T47D (cell line): ENCODE measurements at regions not wholly inside any gene's neighbourhood (a gene's known extent, or its start where the extent isn't known, plus 50 kb on each side); places are given as distances from the start of the nearest gene placed in this dataset.

Experiments used
- DNase-seq, 2 experiments: peaks; one replicate each; pipeline versions ENCODE4 v3.0.0 to v3.0.0-alpha.2; 2011 to 2012; ENCODE audit warnings: low read depth in 1 of 2, low spot score in 1 of 2
- JUND ChIP-seq: IDR thresholded peaks from 2 replicates; pipeline ENCODE4 v1.6.1; 2012; ENCODE audit warnings: low read depth
- in situ Hi-C: cut with HindIII; loops from 2 replicates; pipeline ENCODE4 v1.10.0; 2016; ENCODE audit warnings: low sequenced_read_pairs, low pct_unique_long_range_greater_than_20kb

- TF ChIP-seq JUND = no peak
- in situ Hi-C loops = no loop called here
- DNase-seq = no peak
Observed at GRCh38 chr12:111029732-111030131, 109.4 kb upstream of the MYL2 start.

- no peak for DNase-seq
- no peak for TF ChIP-seq JUND
- in situ Hi-C loops = no loop called here
Observed at GRCh38 chr12:111029305-111029704, 108.9 kb upstream of the MYL2 start.

GRCh38 chr12:111028830-111029229, 108.5 kb upstream of the MYL2 start:
- DNase-seq = no peak
- TF ChIP-seq JUND = no peak
- in situ Hi-C loops = no loop called here

GRCh38 chr12:111027431-111027830, 107.1 kb upstream of the MYL2 start:
- no peak for TF ChIP-seq JUND
- in situ Hi-C loops = no loop called here
- DNase-seq = no peak

DNA sequence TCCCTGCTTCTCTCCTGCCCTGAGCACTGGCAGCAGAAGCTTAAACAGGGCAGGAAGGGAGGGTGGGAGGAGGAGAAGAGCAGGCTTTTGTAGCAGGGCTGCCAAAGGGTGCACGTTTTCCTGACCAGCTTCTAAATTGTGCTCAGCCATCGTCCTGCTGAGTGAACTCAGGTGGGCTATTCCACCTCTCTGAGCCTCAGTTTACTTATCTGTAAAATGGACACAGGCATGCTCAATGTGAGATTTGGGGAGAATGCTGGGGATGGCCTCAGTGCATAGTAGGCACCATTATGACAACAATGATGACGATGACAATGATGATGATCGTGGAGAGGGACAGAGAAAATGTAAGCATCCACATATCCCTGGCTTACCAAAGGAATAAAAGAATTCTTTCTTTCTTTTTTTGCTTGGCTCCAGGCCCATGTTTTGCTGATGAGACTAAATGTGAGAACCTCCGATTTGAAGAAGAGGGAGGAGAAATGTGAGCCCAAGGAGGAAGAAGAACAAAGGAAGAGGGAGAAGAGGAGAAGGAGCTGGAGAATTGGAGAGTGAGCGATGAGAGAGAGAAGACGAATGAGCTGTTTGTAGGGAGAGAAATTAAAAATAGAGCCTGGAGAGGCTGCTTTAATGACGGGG, 105.5 kb upstream of the MYL2 start:
- no peak for TF ChIP-seq JUND
- in situ Hi-C loops = no loop called here
- no peak for DNase-seq

DNA sequence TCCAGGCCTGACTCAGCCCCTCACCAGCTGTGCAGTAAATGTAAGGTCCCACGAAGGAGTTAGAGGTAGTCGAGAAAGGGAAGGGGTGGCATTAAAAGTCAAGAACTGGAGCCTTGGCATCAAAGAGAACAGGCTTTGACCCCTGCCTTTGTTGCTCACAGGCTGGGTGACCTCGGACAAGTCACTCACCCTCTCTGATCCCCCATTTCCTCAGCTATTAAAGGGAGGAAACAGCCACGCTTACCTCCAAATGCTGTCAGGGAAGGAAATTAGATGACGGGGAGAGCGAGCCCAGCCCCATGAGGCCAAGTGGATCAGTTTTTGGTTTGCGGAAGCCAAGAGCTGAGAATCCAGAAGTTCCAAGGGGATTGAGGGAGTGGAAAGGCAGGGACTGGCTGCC, 104.9 kb upstream of the MYL2 start:
- TF ChIP-seq JUND = no peak
- in situ Hi-C loops = no loop called here
- no peak for DNase-seq

- peak; percentile 78 to 85 for DNase-seq
- in situ Hi-C loops = no loop called here
- no peak for TF ChIP-seq JUND
Observed at GRCh38 chr12:111024205-111024801, 103.9 kb upstream of the MYL2 start.

DNA sequence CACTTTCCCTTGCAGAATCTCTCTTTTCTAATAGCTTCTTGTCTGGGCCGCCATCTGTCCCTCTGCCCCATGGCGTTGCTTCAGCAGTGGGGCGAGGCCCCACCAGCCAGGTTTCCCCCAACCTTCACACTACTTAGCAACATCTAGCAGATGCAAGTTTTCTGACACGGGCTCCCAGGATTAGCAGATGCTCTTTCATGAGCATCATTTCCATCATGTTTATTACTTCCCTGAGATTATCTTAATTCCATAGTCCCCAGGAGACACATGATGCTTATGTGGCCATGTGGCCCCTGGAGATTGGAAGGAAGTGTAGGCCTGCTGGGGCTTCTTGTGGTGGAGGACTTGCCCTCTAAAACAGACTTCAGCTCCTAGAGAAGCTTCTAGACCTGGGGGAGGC, 102.0 kb upstream of the MYL2 start:
- in situ Hi-C loops = no loop called here
- no peak for TF ChIP-seq JUND
- DNase-seq = no peak

DNA sequence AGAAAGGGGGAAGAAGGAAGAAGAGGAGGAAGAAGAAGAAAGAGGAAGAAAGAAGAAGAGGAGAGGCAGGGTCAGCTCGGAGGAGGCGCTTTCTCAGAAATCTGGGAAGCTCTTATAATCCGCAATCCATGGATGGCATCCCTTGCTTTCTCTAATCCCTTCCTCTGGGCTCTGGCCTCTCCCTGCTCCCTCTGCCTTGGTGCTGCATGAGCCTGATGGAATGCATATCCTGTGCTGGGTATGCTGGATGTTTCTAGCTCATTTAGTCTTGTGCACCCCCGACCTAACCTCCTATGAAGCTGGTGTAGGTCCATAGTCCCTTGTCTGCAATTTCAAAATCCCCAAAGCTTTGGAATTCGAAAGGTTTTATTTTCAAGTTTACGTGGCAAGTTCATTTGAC, 94.2 kb upstream of the MYL2 start:
- in situ Hi-C loops = no loop called here
- no peak for DNase-seq
- no peak for TF ChIP-seq JUND

DNA sequence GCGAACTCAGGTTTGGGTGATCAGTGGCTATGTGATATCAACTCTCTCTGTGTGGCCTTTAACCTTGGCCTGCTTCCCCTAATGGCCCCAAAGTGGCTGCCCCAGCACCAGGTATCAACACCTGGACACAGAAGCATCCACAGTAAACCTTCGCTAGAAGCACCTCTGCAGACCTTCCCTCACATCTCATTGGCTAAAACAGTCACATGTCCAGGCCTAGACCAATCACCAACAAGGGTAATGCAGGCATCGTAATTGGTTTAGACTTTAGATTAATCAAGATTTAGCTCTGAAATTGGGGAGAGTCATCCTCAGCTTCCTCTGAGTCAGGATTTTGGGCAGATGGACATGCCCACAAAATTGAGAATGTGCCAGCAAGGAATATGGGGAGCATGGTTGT, 92.5 kb upstream of the MYL2 start:
- DNase-seq = no peak
- no peak for TF ChIP-seq JUND
- in situ Hi-C loops = no loop called here

GRCh38 chr12:111011999-111012600, 91.7 kb upstream of the MYL2 start:
- no peak for TF ChIP-seq JUND
- DNase-seq = no peak
- in situ Hi-C loops = no loop called here

DNA sequence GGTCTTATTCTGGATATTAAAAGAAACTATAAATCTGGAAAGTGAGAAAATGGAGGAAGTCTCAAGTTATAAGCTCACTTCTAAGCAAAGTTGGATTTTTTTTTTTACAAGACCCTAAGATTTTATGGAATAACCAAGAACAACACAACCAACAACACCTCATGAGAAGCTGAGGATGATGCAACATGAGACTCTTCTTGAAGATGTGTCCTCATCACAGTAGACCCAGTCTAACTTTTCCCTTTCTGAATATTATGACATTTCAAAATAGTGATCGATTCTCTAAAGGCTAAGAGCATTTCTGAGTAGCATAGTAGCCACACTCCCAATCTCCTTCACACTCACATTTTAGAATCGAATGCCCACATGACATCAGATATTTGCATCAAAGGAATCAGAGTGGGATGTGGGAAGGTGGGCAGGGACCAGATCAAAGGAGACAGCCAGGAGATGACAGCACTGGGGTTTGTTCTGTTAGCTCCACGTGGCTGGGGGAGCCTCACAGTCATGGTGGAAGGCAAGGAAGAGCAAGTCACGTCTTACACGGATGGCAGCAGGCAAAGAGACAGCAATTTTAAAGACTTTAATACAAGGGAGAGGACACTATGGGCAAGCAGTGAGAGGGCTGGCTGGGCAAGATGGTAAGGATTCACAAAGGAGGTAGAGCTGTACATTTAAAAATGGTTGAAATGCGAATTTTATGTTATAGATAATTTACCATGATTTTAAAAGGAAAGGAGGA, 90.7 kb upstream of the MYL2 start:
- no peak for TF ChIP-seq JUND
- in situ Hi-C loops = no loop called here

DNA sequence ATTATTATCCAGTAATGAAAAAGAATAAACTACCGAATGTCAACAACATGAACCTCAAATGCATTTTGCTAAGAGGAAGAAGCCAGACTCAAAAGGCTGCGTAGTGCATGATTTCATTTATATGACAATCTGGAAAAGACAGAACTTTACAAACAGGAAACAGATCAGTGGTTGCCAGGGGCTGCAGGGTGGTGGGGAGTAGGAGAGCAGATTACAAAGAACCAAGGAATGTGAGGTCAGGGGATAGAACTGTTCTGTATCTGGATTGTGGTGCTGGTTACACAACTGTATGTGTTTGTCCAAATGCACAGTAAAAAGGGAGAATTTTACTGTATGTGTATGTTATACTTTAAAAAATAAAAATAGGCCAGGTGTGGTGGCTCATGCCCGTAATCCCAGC, 89.7 kb upstream of the MYL2 start:
- no peak for TF ChIP-seq JUND
- DNase-seq = no peak
- in situ Hi-C loops = no loop called here

More for the DNA sequence above, 90.7 kb upstream of the MYL2 start:
- DNase-seq = no peak
